Transverse colon (tissue), 1 donor: ENCODE measurements at regions not wholly inside any gene's neighbourhood (a gene's known extent, or its start where the extent isn't known, plus 50 kb on each side); places are given as distances from the start of the nearest gene placed in this dataset.

Experiments used
- EP300 ChIP-seq: sonication (generic); formaldehyde crosslinking; IDR thresholded peaks from one replicate; pipeline ENCODE4 v1.6.1; 2017; ENCODE audit warnings: antibody characterized with exemption, low read depth
- POLR2A ChIP-seq: fragments of 450-650 bp; IDR thresholded peaks from one replicate; pipeline ENCODE4 v1.6.1; 2016; ENCODE audit warnings: antibody characterized with exemption, mild to moderate bottlenecking, moderate library complexity

- TF ChIP-seq EP300: no peak
- TF ChIP-seq POLR2A: no peak
Measured at GRCh38 chr18:51537487-51537886, 340.0 kb upstream of the MEX3C start.
